K562 (cell line): ENCODE measurements at regions not wholly inside any gene's neighbourhood (a gene's known extent, or its start where the extent isn't known, plus 50 kb on each side); places are given as distances from the start of the nearest gene placed in this dataset.

Experiments
- CREB5 ChIP-seq: fragments of 250-450 bp; sonication (Bioruptor Pico); IDR thresholded peaks from 2 replicates; pipeline ENCODE4 v1.5.0; 2020; ENCODE audit warnings: mild to moderate bottlenecking
- CTCF ChIP-seq, 3 experiments: IDR thresholded peaks in 2 of 3; conservative IDR thresholded peaks in 1 of 3; 2 replicates each; pipeline ENCODE4 v1.5.1; 2011 to 2012; ENCODE audit warnings: low read length in 3 of 3, mild to moderate bottlenecking in 3 of 3, control low read depth in 2 of 3, improper control_type of control experiment in 1 of 3, inconsistent platforms in 1 of 3, low read depth in 1 of 3, mixed read lengths in 1 of 3, moderate library complexity in 1 of 3; ENCODE audit not compliant: insufficient read depth in 2 of 3
- ELF4 ChIP-seq: fragments of 450-650 bp; formaldehyde crosslinking; IDR thresholded peaks from 2 replicates; pipeline ENCODE4 v1.4.0; 2022; ENCODE audit warnings: missing genetic modification characterization
- FOXK2 ChIP-seq, 2 experiments: fragments of 450-650 bp; IDR thresholded peaks in 1 of 2; conservative IDR thresholded peaks in 1 of 2; 2 replicates each; pipeline ENCODE4 v1.6.1; 2016; ENCODE audit warnings: low read depth in 2 of 2, mild to moderate bottlenecking in 1 of 2
- HDGF ChIP-seq: fragments of 450-650 bp; IDR thresholded peaks from 2 replicates; pipeline ENCODE4 v1.6.1; 2016
- KDM5B ChIP-seq: fragments of 200-600 bp; sonication (generic); IDR thresholded peaks from 2 replicates; pipeline ENCODE4 v1.6.1; 2012; ENCODE audit warnings: low read depth, mild to moderate bottlenecking, moderate library complexity, low read length, control low read depth, inconsistent platforms; ENCODE audit not compliant: insufficient replicate concordance
- MEF2D ChIP-seq: conservative IDR thresholded peaks from 2 replicates; pipeline ENCODE4 v1.6.1; 2016; ENCODE audit warnings: low read depth, missing genetic modification characterization, missing compliant biosample characterization
- POLR2A ChIP-seq: fragments of 450-650 bp; conservative IDR thresholded peaks from 2 replicates; pipeline ENCODE4 v1.6.1; 2016
- TARDBP ChIP-seq: fragments of 450-650 bp; IDR thresholded peaks from 2 replicates; pipeline ENCODE4 v1.6.1; 2016
- TEAD4 ChIP-seq, 2 experiments: sonication (generic) in 1 of 2; formaldehyde crosslinking in 1 of 2; IDR thresholded peaks; 2 replicates each; pipeline versions ENCODE4 v1.6.1 to v1.8.0; 2012 to 2022; ENCODE audit warnings: borderline replicate concordance in 1 of 2, inconsistent platforms in 1 of 2, low read length in 1 of 2, mild to moderate bottlenecking in 1 of 2, missing genetic modification reagents in 1 of 2
- ZFX ChIP-seq: sonication (generic); formaldehyde crosslinking; IDR thresholded peaks from 2 replicates; pipeline ENCODE4 v1.8.0; 2022; ENCODE audit warnings: mild to moderate bottlenecking, missing genetic modification reagents, moderate library complexity
- TF ChIP-seq, protein P1 (sequence below), 2 experiments: IDR thresholded peaks; 2 replicates each; pipeline ENCODE4 v1.6.1; 2011; ENCODE audit warnings: borderline replicate concordance in 1 of 2, control low read depth in 1 of 2, low read depth in 1 of 2, low read length in 1 of 2, mild to moderate bottlenecking in 1 of 2, mixed read lengths in 1 of 2, moderate library complexity in 1 of 2; ENCODE audit not compliant: insufficient read depth in 1 of 2, insufficient read length in 1 of 2, poor library complexity in 1 of 2, severe bottlenecking in 1 of 2; ENCODE audit errors: extremely low read depth in 1 of 2
- TF ChIP-seq, protein P2 (sequence below): fragments of 250-450 bp; sonication (Bioruptor Pico); IDR thresholded peaks from 2 replicates; pipeline ENCODE4 v1.8.0; 2021; ENCODE audit warnings: moderate library complexity, mild to moderate bottlenecking, inconsistent platforms

- TF ChIP-seq TARDBP (no peak), HDGF (no peak), TEAD4 (IDR thresholded peaks at IDR 0.05; ENCODE audit: low read length) (no peak), TEAD4 (CRISPR knock-in tag; IDR thresholded peaks at IDR 0.05; ENCODE audit: borderline replicate concordance) (no peak), CTCF (IDR thresholded peaks at IDR 0.05 in 2 of 3, conservative IDR thresholded peaks at IDR 0.05 in 1 of 3; ENCODE audit: insufficient read depth in 2 of 3, low read depth in 1 of 3, low read length in 3 of 3) (no peak), ZFX (CRISPR knock-in tag) (no peak), ELF4 (CRISPR knock-in tag) (no peak), CREB5 (CRISPR knock-in tag) (no peak), MEF2D (no peak), POLR2A (no peak), FOXK2 (conservative IDR thresholded peaks at IDR 0.05 in 1 of 2, IDR thresholded peaks at IDR 0.05 in 1 of 2; ENCODE audit: low read depth in 2 of 2) (no peak), KDM5B (no peak)
- TF ChIP-seq, protein P1, sequence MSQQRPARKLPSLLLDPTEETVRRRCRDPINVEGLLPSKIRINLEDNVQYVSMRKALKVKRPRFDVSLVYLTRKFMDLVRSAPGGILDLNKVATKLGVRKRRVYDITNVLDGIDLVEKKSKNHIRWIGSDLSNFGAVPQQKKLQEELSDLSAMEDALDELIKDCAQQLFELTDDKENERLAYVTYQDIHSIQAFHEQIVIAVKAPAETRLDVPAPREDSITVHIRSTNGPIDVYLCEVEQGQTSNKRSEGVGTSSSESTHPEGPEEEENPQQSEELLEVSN (IDR thresholded peaks at IDR 0.05; ENCODE audit: borderline replicate concordance in 1 of 2, extremely low read depth in 1 of 2, insufficient read depth in 1 of 2, insufficient read length in 1 of 2, low read depth in 1 of 2, low read length in 1 of 2, poor library complexity in 1 of 2, severe bottlenecking in 1 of 2), result no peak
- TF ChIP-seq, protein P2, sequence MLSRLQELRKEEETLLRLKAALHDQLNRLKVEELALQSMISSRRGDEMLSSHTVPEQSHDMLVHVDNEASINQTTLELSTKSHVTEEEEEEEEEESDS (CRISPR knock-in tag), result no peak
Observed at GRCh38 chr14:98819867-98820206, 452.2 kb downstream of the BCL11B start.
